Prostate gland (tissue), 2 donors: ENCODE measurements at regions not wholly inside any gene's neighbourhood (a gene's known extent, or its start where the extent isn't known, plus 50 kb on each side); places are given as distances from the start of the nearest gene placed in this dataset.

Experiments used
- DNase-seq: peaks from one replicate; pipeline ENCODE4 v3.0.0-alpha.2; 2019; ENCODE audit warnings: low spot score
- H3K27ac ChIP-seq, 2 donors: fragments of 200-600 bp; sonication (generic); 2 replicates each; pipeline ENCODE4 v1.5.1; 2017 to 2019
- H3K27me3 ChIP-seq: fragments of 200-600 bp; sonication (generic); replicated peaks from 2 replicates; pipeline ENCODE4 v1.5.1; 2019; ENCODE audit not compliant: insufficient read depth
- H3K36me3 ChIP-seq, 2 donors: fragments of 200-600 bp; sonication (generic); 1 replicate in 1 of 2; 2 replicates in 1 of 2; pipeline versions ENCODE4 v1.5.1 to v1.8.1; 2017 to 2019
- H3K4me1 ChIP-seq: fragments of 200-600 bp; sonication (generic); replicated peaks from 2 replicates; pipeline ENCODE4 v1.5.1; 2019
- H3K4me3 ChIP-seq, 2 donors: fragments of 200-600 bp; sonication (generic); 2 replicates each; pipeline ENCODE4 v1.5.1; 2017 to 2019
- H3K9me3 ChIP-seq: fragments of 200-600 bp; sonication (generic); 2 replicates; pipeline ENCODE4 v1.5.1; 2017
- POLR2A ChIP-seq: fragments of 450-650 bp; IDR thresholded peaks from one replicate; pipeline ENCODE4 v1.6.1; 2016; ENCODE audit warnings: antibody characterized with exemption, mild to moderate bottlenecking
- POLR2AphosphoS5 ChIP-seq: sonication (generic); formaldehyde crosslinking; IDR thresholded peaks from one replicate; pipeline ENCODE4 v1.6.1; 2017; ENCODE audit warnings: antibody characterized with exemption
- WGBS: methylation state at CpG from one replicate; pipeline ENCODE4 v1.1.5; 2018; 5-methylcytosine and 5-hydroxymethylcytosine counted together
- intact Hi-C: fragments of 100-400 bp; cut with DNase I; formaldehyde crosslinking; loops from one replicate; pipeline ENCODE4 v1.14.2; 2022
- TF ChIP-seq, protein P1 (sequence below), 4 experiments: fragments of 200-600 bp in 2 of 4; fragments of 450-650 bp in 2 of 4; sonication (generic) in 2 of 4; IDR thresholded peaks; 1 replicate in 3 of 4; 2 replicates in 1 of 4; pipeline ENCODE4 v1.5.1; 2016 to 2019; ENCODE audit warnings: antibody characterized with exemption in 4 of 4, mild to moderate bottlenecking in 2 of 4, moderate library complexity in 2 of 4

DNA sequence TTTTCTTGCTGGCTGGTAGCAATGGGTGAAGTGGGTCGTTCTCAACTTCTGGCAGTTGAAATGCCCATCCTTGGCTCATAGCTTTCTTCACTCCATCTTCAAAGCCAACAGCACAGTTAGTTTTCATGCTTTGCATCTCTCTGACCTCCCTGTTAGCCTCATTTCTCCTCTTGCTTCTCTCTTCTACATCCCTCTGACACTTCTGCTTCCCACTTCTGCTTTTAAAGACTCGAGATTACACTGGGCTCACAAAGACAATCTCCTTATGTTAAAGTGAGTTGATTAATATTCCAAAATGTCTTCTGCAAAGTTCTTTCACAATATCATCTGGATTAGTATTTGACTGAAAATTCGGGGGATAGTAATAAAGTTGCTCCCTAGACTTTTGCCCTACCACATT lies 684.8 kb upstream of the CCNG1 start:
- intact Hi-C loops, result no loop called here
- Histone ChIP-seq H3K4me1 (no peaks in the 10 kb centered on the region), H3K27ac (no peak overlapping the region), H3K9me3 (no peaks in the 10 kb centered on the region), H3K4me3 (no peak overlapping the region), H3K27me3 (no peaks in the 10 kb centered on the region), H3K36me3 (no peaks in the 10 kb centered on the region)
- TF ChIP-seq POLR2A, result no peak
- TF ChIP-seq, protein P1, sequence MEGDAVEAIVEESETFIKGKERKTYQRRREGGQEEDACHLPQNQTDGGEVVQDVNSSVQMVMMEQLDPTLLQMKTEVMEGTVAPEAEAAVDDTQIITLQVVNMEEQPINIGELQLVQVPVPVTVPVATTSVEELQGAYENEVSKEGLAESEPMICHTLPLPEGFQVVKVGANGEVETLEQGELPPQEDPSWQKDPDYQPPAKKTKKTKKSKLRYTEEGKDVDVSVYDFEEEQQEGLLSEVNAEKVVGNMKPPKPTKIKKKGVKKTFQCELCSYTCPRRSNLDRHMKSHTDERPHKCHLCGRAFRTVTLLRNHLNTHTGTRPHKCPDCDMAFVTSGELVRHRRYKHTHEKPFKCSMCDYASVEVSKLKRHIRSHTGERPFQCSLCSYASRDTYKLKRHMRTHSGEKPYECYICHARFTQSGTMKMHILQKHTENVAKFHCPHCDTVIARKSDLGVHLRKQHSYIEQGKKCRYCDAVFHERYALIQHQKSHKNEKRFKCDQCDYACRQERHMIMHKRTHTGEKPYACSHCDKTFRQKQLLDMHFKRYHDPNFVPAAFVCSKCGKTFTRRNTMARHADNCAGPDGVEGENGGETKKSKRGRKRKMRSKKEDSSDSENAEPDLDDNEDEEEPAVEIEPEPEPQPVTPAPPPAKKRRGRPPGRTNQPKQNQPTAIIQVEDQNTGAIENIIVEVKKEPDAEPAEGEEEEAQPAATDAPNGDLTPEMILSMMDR (IDR thresholded peaks at IDR 0.05), result no peak
- no peak for TF ChIP-seq POLR2AphosphoS5
- 83% methylated on average over 3 of the region's 3 CpGs for WGBS
- DNase-seq, result no peak

- no peak for DNase-seq
- TF ChIP-seq, protein P1 (IDR thresholded peaks at IDR 0.05), result no peak
- TF ChIP-seq POLR2A (no peak), POLR2AphosphoS5 (no peak)
- WGBS, result 84% methylated on average over 5 of the region's 5 CpGs
- intact Hi-C loops, result no loop called here
- H3K36me3 ChIP-seq, result no peaks in the 10 kb centered on the region
- no peaks in the 10 kb centered on the region for H3K9me3 ChIP-seq
- H3K27ac ChIP-seq, result no peak overlapping the region
- H3K27me3 ChIP-seq, result no peaks in the 10 kb centered on the region
- H3K4me3 ChIP-seq, result no peak overlapping the region
- H3K4me1 ChIP-seq, result no peaks in the 10 kb centered on the region
Observed at GRCh38 chr5:162762119-162762518, 675.3 kb upstream of the CCNG1 start.

DNA sequence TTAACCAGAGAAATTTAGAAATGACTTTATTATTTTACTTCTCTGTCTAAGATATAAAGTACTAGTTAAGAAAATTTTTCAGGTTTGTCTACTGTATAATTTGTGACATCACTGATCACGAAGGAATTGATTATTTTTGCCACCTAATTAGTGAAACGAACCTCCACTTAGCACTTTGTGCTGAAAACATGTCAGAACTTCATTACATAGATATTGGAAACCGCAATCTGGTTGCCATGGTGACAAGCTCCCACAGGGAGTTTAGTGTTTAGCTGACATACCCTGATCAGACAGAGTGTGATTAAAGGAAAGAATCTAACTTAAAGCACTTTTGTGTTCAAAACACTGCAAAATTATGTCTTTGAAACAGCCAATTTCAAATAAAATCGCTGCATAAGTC lies 668.4 kb upstream of the CCNG1 start:
- Histone ChIP-seq H3K4me1 (no peaks in the 10 kb centered on the region), H3K27me3 (no peaks in the 10 kb centered on the region), H3K27ac (no peak overlapping the region), H3K9me3 (no peaks in the 10 kb centered on the region), H3K36me3 (no peaks in the 10 kb centered on the region), H3K4me3 (no peak overlapping the region)
- intact Hi-C loops, result no loop called here
- TF ChIP-seq POLR2AphosphoS5 (no peak), POLR2A (no peak)
- TF ChIP-seq, protein P1 (IDR thresholded peaks at IDR 0.05), result no peak
- WGBS, result 48% methylated on average over 4 of the region's 4 CpGs
- no peak for DNase-seq

DNA sequence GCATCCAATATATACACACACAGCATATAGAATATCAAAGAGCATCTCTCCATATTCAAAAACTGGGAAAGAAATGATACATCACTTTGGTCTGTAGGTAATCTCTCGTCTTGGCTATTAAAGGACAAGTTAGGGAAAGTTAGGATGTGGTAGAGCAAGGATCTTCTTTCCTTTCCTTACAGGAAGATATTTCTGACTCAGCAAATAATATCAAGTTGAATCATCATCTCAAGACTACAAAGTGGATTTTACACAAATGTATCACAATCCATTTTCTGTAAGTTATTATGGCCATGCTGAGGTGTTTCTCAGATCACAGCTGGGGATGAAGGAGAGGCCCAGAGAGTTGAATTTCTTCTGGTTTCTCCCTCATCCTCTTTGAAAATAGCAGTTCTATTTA lies 651.7 kb upstream of the CCNG1 start:
- DNase-seq, result no peak
- WGBS, result 82% methylated on average over 1 of the region's 1 CpG
- no peaks in the 10 kb centered on the region for H3K27me3 ChIP-seq
- TF ChIP-seq POLR2AphosphoS5 (no peak), POLR2A (no peak)
- TF ChIP-seq, protein P1 (IDR thresholded peaks at IDR 0.05), result no peak
- no peaks in the 10 kb centered on the region for H3K4me1 ChIP-seq
- no peak overlapping the region for H3K4me3 ChIP-seq
- H3K36me3 ChIP-seq, result no peaks in the 10 kb centered on the region
- H3K27ac ChIP-seq, result no peak overlapping the region
- intact Hi-C loops, result no loop called here
- no peaks in the 10 kb centered on the region for H3K9me3 ChIP-seq

- TF ChIP-seq, protein P1 (IDR thresholded peaks at IDR 0.05), result no peak
- TF ChIP-seq POLR2AphosphoS5, result no peak
- no peak for DNase-seq
- no peak overlapping the region for H3K4me3 ChIP-seq
- H3K9me3 ChIP-seq, result no peaks in the 10 kb centered on the region
- H3K27ac ChIP-seq, result no peak overlapping the region
- no peaks in the 10 kb centered on the region for H3K27me3 ChIP-seq
- no peaks in the 10 kb centered on the region for H3K36me3 ChIP-seq
- no peaks in the 10 kb centered on the region for H3K4me1 ChIP-seq
- 78% methylated on average over 1 of the region's 1 CpG for WGBS
- intact Hi-C loops, result no loop called here
Observed at GRCh38 chr5:162786234-162786633, 651.2 kb upstream of the CCNG1 start.
